H1 (cell line): ENCODE measurements at regions not wholly inside any gene's neighbourhood (a gene's known extent, or its start where the extent isn't known, plus 50 kb on each side); places are given as distances from the start of the nearest gene placed in this dataset.

ENCODE experiments used
- CTCF ChIA-PET: fragments of 300-600 bp; sonication (Branson Sonifier 250); formaldehyde crosslinking; loops from one replicate; lab custom pipeline; 2021; ENCODE audit not compliant: partially characterized antibody; lab: Charles Lee
- POLR2A ChIA-PET: fragments of 300-600 bp; sonication (Branson Sonifier 250); formaldehyde crosslinking; loops from one replicate; lab custom pipeline; 2021; ENCODE audit warnings: inconsistent platforms; ENCODE audit not compliant: partially characterized antibody; lab: Charles Lee
- DNase-seq, 2 experiments: peaks; one replicate each; pipeline versions ENCODE4 v3.0.0 to v3.0.0-alpha.2; 2010 to 2022; ENCODE audit warnings: low spot score in 2 of 2, low read depth in 1 of 2, mixed read lengths in 1 of 2
- FAIRE-seq: peaks from 2 replicates; lab custom pipeline; 2011; peaks lifted over from hg19 to GRCh38; lab: Jason Lieb, UNC
- H2AFZ ChIP-seq: 2 replicates; pipeline ENCODE4 v1.8.1; 2012; ENCODE audit warnings: low read length, inconsistent platforms
- H2AK5ac ChIP-seq: 2 replicates; pipeline ENCODE4 v1.6.1; 2013; ENCODE audit warnings: low read depth, low read length
- H2BK120ac ChIP-seq: replicated peaks from 2 replicates; pipeline ENCODE3; 2013; ENCODE audit warnings: low read depth, low read length, inconsistent platforms
- H2BK12ac ChIP-seq: 2 replicates; pipeline ENCODE4 v1.6.1; 2013; ENCODE audit warnings: low read depth, low read length
- H2BK15ac ChIP-seq: 2 replicates; pipeline ENCODE4 v1.6.1; 2013; ENCODE audit warnings: low read length
- H2BK20ac ChIP-seq: 2 replicates; pipeline ENCODE4 v1.6.1; 2013; ENCODE audit warnings: low read length
- H2BK5ac ChIP-seq: 2 replicates; pipeline ENCODE4 v1.6.1; 2013; ENCODE audit warnings: low read depth, low read length
- H3K14ac ChIP-seq: 2 replicates; pipeline ENCODE4 v1.6.1; 2013; ENCODE audit warnings: inconsistent platforms; ENCODE audit not compliant: insufficient read length
- H3K18ac ChIP-seq: 2 replicates; pipeline ENCODE4 v1.6.1; 2013; ENCODE audit warnings: low read length; ENCODE audit errors: extremely low read depth
- H3K23ac ChIP-seq: 2 replicates; pipeline ENCODE4 v1.6.1; 2013; ENCODE audit warnings: inconsistent platforms; ENCODE audit not compliant: insufficient read length
- H3K23me2 ChIP-seq: 2 replicates; pipeline ENCODE4 v1.6.1; 2013; ENCODE audit warnings: low read depth, low read length
- H3K27ac ChIP-seq: 2 replicates; pipeline ENCODE4 v1.6.1; 2011; ENCODE audit warnings: low read depth, low read length, inconsistent platforms
- H3K27me3 ChIP-seq, 4 experiments: replicated peaks in 1 of 4; 1 replicate in 1 of 4; 2 replicates in 3 of 4; pipeline versions ENCODE4 v1.6.1 to v1.8.1; 2011 to 2013; ENCODE audit warnings: low read length in 3 of 4, mild to moderate bottlenecking in 3 of 4, inconsistent platforms in 2 of 4, mixed read lengths in 2 of 4, moderate library complexity in 1 of 4; ENCODE audit not compliant: control insufficient read depth in 3 of 4, insufficient read depth in 3 of 4; ENCODE audit errors: extremely low read depth in 1 of 4
- H3K36me3 ChIP-seq, 4 experiments: 2 replicates each; pipeline versions ENCODE4 v1.6.1 to v1.8.1; 2011 to 2013; ENCODE audit warnings: mild to moderate bottlenecking in 4 of 4, low read length in 3 of 4, moderate library complexity in 2 of 4, control low read depth in 1 of 4, inconsistent platforms in 1 of 4; ENCODE audit not compliant: insufficient read depth in 4 of 4, control insufficient read depth in 2 of 4
- H3K4ac ChIP-seq: replicated peaks from 2 replicates; pipeline ENCODE3; 2013; ENCODE audit warnings: low read length, low read depth, mixed read lengths, inconsistent platforms; ENCODE audit not compliant: insufficient read length
- H3K4me1 ChIP-seq, 4 experiments: replicated peaks in 1 of 4; 1 replicate in 1 of 4; 2 replicates in 3 of 4; pipeline versions ENCODE4 v1.6.1 to v1.8.1; 2011 to 2013; ENCODE audit warnings: low read length in 3 of 4, inconsistent platforms in 2 of 4, mixed read lengths in 1 of 4; ENCODE audit not compliant: insufficient read depth in 4 of 4, control insufficient read depth in 3 of 4
- H3K4me2 ChIP-seq, 2 experiments: 2 replicates each; pipeline versions ENCODE4 v1.6.1 to v1.8.1; 2011 to 2013; ENCODE audit warnings: low read depth in 2 of 2, low read length in 2 of 2, control low read depth in 1 of 2, inconsistent platforms in 1 of 2, mild to moderate bottlenecking in 1 of 2; ENCODE audit not compliant: insufficient read depth in 1 of 2
- H3K4me3 ChIP-seq, 4 experiments: fragments of 200-600, 300-600 bp in 1 of 4; sonication (generic), shearing (Covaris generic), sonication (Bioruptor Twin) in 1 of 4; 2 replicates each; pipeline versions ENCODE4 v1.5.1 to v1.8.1; 2011 to 2016; ENCODE audit warnings: low read length in 4 of 4, low read depth in 3 of 4, control low read depth in 2 of 4, inconsistent platforms in 2 of 4, mild to moderate bottlenecking in 2 of 4, mixed read lengths in 1 of 4, moderate library complexity in 1 of 4; ENCODE audit not compliant: insufficient read depth in 2 of 4; ENCODE audit errors: extremely low read depth in 1 of 4
- H3K56ac ChIP-seq: replicated peaks from 2 replicates; pipeline ENCODE3; 2013; ENCODE audit warnings: low read depth, mild to moderate bottlenecking, mixed read lengths, low read length, inconsistent platforms; ENCODE audit not compliant: insufficient read length
- H3K79me1 ChIP-seq: 2 replicates; pipeline ENCODE4 v1.6.1; 2013; ENCODE audit warnings: low read depth, low read length, control low read depth
- H3K79me2 ChIP-seq, 2 experiments: 2 replicates each; pipeline versions ENCODE4 v1.6.1 to v1.8.1; 2012 to 2013; ENCODE audit warnings: low read length in 2 of 2, mild to moderate bottlenecking in 2 of 2, inconsistent platforms in 1 of 2; ENCODE audit not compliant: insufficient read depth in 2 of 2, control insufficient read depth in 1 of 2
- H3K9ac ChIP-seq, 4 experiments: replicated peaks in 1 of 4; 1 replicate in 1 of 4; 2 replicates in 3 of 4; pipeline versions ENCODE4 v1.6.1 to v1.8.1; 2011 to 2013; ENCODE audit warnings: low read depth in 3 of 4, low read length in 3 of 4, control low read depth in 2 of 4, mild to moderate bottlenecking in 2 of 4, moderate library complexity in 2 of 4, inconsistent platforms in 1 of 4; ENCODE audit errors: extremely low read depth in 1 of 4
- H3K9me3 ChIP-seq, 2 experiments: 2 replicates each; pipeline versions ENCODE4 v1.6.1 to v1.8.1; 2012 to 2013; ENCODE audit warnings: mild to moderate bottlenecking in 2 of 2, moderate library complexity in 2 of 2, control low read depth in 1 of 2, inconsistent platforms in 1 of 2, low read depth in 1 of 2, low read length in 1 of 2, mixed read lengths in 1 of 2; ENCODE audit not compliant: insufficient read depth in 2 of 2
- H4K20me1 ChIP-seq, 2 experiments: replicated peaks in 1 of 2; 2 replicates each; pipeline versions ENCODE3 to v1.8.1; 2011 to 2013; ENCODE audit warnings: inconsistent platforms in 2 of 2, low read length in 2 of 2, mild to moderate bottlenecking in 1 of 2; ENCODE audit not compliant: insufficient read depth in 2 of 2, control insufficient read depth in 1 of 2
- H4K5ac ChIP-seq: 2 replicates; pipeline ENCODE4 v1.6.1; 2013; ENCODE audit warnings: low read length, low read depth, mixed read lengths, inconsistent platforms; ENCODE audit not compliant: insufficient read length
- H4K8ac ChIP-seq: 2 replicates; pipeline ENCODE4 v1.8.0; 2013; ENCODE audit warnings: mild to moderate bottlenecking, moderate library complexity, low read length, inconsistent platforms; ENCODE audit not compliant: insufficient read depth; ENCODE audit errors: extremely low read depth
- H4K91ac ChIP-seq: replicated peaks from 2 replicates; pipeline ENCODE3; 2013; ENCODE audit warnings: low read length, mixed read lengths, inconsistent platforms; ENCODE audit not compliant: insufficient read length
- BRCA1 ChIP-seq: IDR thresholded peaks from 2 replicates; pipeline ENCODE4 v1.6.1; 2012; ENCODE audit warnings: low read depth, low read length, improper control_type of control experiment
- CHD2 ChIP-seq: IDR thresholded peaks from 2 replicates; pipeline ENCODE4 v1.6.1; 2012; ENCODE audit warnings: low read length, improper control_type of control experiment
- GTF2F1 ChIP-seq: IDR thresholded peaks from 2 replicates; pipeline ENCODE4 v1.6.1; 2012; ENCODE audit warnings: low read depth, low read length, improper control_type of control experiment, borderline replicate concordance
- HDAC2 ChIP-seq, 2 experiments: fragments of 300-600 bp in 1 of 2; sonication (generic) in 1 of 2; IDR thresholded peaks; 2 replicates each; pipeline ENCODE4 v1.6.1; 2011 to 2012; ENCODE audit warnings: low read depth in 2 of 2, low read length in 2 of 2, mild to moderate bottlenecking in 2 of 2, moderate library complexity in 2 of 2, borderline replicate concordance in 1 of 2, inconsistent platforms in 1 of 2
- JUND ChIP-seq: IDR thresholded peaks from 2 replicates; pipeline ENCODE4 v1.6.1; 2011; ENCODE audit warnings: mild to moderate bottlenecking, improper control_type of control experiment, low read length
- KDM4A ChIP-seq: IDR thresholded peaks from one replicate; pipeline ENCODE4 v1.7.1; 2012; ENCODE audit warnings: low read depth, mild to moderate bottlenecking, moderate library complexity, low read length, inconsistent platforms; ENCODE audit not compliant: severe bottlenecking
- NANOG ChIP-seq: IDR thresholded peaks from 2 replicates; pipeline ENCODE4 v1.6.1; 2011; ENCODE audit warnings: low read length, low read depth, mild to moderate bottlenecking, inconsistent platforms; ENCODE audit not compliant: insufficient read depth, poor library complexity, severe bottlenecking
- RFX5 ChIP-seq: IDR thresholded peaks from 2 replicates; pipeline ENCODE4 v1.6.1; 2011; ENCODE audit warnings: low read depth, low read length, improper control_type of control experiment, borderline replicate concordance
- SP4 ChIP-seq: IDR thresholded peaks from 2 replicates; pipeline ENCODE4 v1.6.1; 2012; ENCODE audit warnings: low read length, inconsistent platforms
- TCF12 ChIP-seq: IDR thresholded peaks from 2 replicates; pipeline ENCODE4 v1.6.1; 2011; ENCODE audit warnings: low read depth, mild to moderate bottlenecking, low read length
- WGBS, 2 experiments: shearing (Covaris generic) in 1 of 2; methylation state at CpG; one replicate each; pipeline versions ENCODE4 v1.1.6 to v1.1.7; 2013 to 2015; ENCODE audit warnings: low lambda C conversion rate in 2 of 2, mixed read lengths in 2 of 2, inconsistent platforms in 1 of 2, low coverage in 1 of 2, missing lambda C conversion rate in 1 of 2; ENCODE audit not compliant: insufficient replicate concordance in 2 of 2, insufficient coverage in 1 of 2, insufficient read length in 1 of 2; ENCODE audit errors: extremely low coverage in 1 of 2, missing lambda C conversion rate in 1 of 2; 5-methylcytosine and 5-hydroxymethylcytosine counted together
- TF ChIP-seq, protein P1 (sequence below): IDR thresholded peaks from 2 replicates; pipeline ENCODE4 v1.6.1; 2012; ENCODE audit warnings: inconsistent platforms

DNA sequence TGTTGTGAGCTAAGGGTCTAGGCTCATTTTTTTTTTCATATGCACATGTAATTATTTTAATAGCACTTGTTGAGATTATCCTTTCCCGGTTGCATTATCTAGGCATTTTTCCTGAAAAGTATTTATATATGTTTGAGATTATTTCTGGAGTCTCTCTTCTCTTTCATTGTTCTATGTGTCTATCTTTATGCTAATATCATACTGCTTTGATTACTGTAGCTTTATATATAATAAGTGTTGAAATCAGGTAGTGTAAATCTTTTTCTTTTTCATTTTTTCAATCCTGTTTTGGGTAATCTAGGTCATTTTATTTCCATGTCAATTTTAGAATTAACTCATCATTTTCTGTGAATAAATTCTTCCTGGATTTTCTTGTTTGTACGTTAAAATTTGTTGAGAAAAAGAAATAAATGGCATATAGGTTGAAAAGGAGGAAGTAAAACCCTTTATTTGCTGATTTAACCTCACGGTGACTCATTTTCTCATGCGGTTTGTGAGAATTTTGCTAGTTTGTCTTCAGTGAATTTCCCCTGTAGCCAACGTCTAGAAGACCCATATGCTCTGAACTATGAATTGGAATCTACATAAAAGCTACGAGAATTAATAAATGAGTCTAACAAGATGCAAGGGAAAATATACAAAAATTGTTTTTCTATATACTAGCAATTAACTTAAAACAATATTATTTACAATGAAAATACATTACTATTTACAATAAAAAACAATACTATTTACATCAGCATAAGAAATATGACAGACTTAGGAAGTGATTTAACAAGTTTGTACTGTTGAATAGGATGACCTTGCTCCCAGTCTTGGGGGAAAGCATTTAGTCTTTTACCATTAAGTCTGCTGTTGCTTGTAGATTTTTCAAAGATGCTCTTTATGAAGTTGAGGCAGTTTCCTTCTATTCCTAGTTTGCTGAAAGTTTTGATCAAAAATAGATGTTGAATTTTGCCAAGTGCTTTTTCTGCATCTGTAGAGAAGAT is 105.0 kb downstream of the SNAPC1 start:
- Histone ChIP-seq H2AK5ac (no peak overlapping the region), H2BK20ac (no peak overlapping the region), H2BK15ac (no peak overlapping the region), H3K9ac (no peak overlapping the region), H2BK5ac (no peak overlapping the region), H3K9me3 (peaks cover 0 to 5% of the 10 kb centered on the region in 2 experiments; a peak in 1 of 4 replicates), H2BK120ac (no peak overlapping the region), H3K27me3 (no peaks in the 10 kb centered on the region), H4K91ac (no peak overlapping the region), H4K5ac (no peak overlapping the region), H3K4me2 (no peak overlapping the region), H3K79me2 (no peaks in the 10 kb centered on the region), H3K4ac (no peak overlapping the region), H3K18ac (no peak overlapping the region), H3K4me1 (no peaks in the 10 kb centered on the region), H3K4me3 (no peak overlapping the region), H2AFZ (no peak overlapping the region), H3K56ac (no peak overlapping the region), H4K8ac (no peak overlapping the region), H3K27ac (no peak overlapping the region), H3K79me1 (no peaks in the 10 kb centered on the region), H3K23ac (no peak overlapping the region), H3K14ac (no peak overlapping the region), H2BK12ac (no peak overlapping the region), H3K36me3 (no peaks in the 10 kb centered on the region), H3K23me2 (no peaks in the 10 kb centered on the region), H4K20me1 (no peaks in the 10 kb centered on the region)
- DNase-seq, result no peak
- 88% methylated on average over 6 of the region's 6 CpGs; no CpG with 5 or more reads in 1 of the 2 experiments for WGBS, 2 experiments
- POLR2A ChIA-PET, result no interaction called here
- no peak for FAIRE-seq
- CTCF ChIA-PET, result no interaction called here
- TF ChIP-seq TCF12 (no peak), JUND (no peak), KDM4A (no peak), NANOG (no peak), GTF2F1 (no peak), SP4 (no peak), HDAC2 (IDR thresholded peaks at IDR 0.05; ENCODE audit: borderline replicate concordance in 1 of 2, low read depth in 2 of 2, low read length in 2 of 2) (no peak), CHD2 (no peak), BRCA1 (no peak), RFX5 (no peak)
- TF ChIP-seq, protein P1, sequence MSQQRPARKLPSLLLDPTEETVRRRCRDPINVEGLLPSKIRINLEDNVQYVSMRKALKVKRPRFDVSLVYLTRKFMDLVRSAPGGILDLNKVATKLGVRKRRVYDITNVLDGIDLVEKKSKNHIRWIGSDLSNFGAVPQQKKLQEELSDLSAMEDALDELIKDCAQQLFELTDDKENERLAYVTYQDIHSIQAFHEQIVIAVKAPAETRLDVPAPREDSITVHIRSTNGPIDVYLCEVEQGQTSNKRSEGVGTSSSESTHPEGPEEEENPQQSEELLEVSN, result no peak
